ENCODE measurements at regions not wholly inside any gene's neighbourhood (a gene's known extent, or its start where the extent isn't known, plus 50 kb on each side); places are given as distances from the start of the nearest gene placed in this dataset.

- TF ChIP-seq FOXM1 (IDR thresholded peaks at IDR 0.05; ENCODE audit: borderline replicate concordance, low read depth) (no peak), MAX (IDR thresholded peaks at IDR 0.05) (no peak), EP300 (IDR thresholded peaks at IDR 0.05; ENCODE audit: borderline replicate concordance) (no peak), TEAD4 (IDR thresholded peaks at IDR 0.05) (no peak), TCF12 (IDR thresholded peaks at IDR 0.05; ENCODE audit: low read depth) (no peak), NFIC (IDR thresholded peaks at IDR 0.05) (no peak), YY1 (IDR thresholded peaks at IDR 0.05; ENCODE audit: low read depth) (no peak), CREB1 (IDR thresholded peaks at IDR 0.05; ENCODE audit: low read depth) (no peak), RAD21 (IDR thresholded peaks at IDR 0.05; ENCODE audit: low read depth) (no peak), ZBTB7A (IDR thresholded peaks at IDR 0.05; ENCODE audit: low read depth) (no peak), CEBPB (IDR thresholded peaks at IDR 0.05) (no peak), EGR1 (IDR thresholded peaks at IDR 0.05) (no peak), TAF1 (IDR thresholded peaks at IDR 0.05; ENCODE audit: low read depth) (no peak)
- TF ChIP-seq, protein P1, sequence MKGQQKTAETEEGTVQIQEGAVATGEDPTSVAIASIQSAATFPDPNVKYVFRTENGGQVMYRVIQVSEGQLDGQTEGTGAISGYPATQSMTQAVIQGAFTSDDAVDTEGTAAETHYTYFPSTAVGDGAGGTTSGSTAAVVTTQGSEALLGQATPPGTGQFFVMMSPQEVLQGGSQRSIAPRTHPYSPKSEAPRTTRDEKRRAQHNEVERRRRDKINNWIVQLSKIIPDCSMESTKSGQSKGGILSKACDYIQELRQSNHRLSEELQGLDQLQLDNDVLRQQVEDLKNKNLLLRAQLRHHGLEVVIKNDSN (IDR thresholded peaks at IDR 0.05), result no peak
- TF ChIP-seq, protein P2, sequence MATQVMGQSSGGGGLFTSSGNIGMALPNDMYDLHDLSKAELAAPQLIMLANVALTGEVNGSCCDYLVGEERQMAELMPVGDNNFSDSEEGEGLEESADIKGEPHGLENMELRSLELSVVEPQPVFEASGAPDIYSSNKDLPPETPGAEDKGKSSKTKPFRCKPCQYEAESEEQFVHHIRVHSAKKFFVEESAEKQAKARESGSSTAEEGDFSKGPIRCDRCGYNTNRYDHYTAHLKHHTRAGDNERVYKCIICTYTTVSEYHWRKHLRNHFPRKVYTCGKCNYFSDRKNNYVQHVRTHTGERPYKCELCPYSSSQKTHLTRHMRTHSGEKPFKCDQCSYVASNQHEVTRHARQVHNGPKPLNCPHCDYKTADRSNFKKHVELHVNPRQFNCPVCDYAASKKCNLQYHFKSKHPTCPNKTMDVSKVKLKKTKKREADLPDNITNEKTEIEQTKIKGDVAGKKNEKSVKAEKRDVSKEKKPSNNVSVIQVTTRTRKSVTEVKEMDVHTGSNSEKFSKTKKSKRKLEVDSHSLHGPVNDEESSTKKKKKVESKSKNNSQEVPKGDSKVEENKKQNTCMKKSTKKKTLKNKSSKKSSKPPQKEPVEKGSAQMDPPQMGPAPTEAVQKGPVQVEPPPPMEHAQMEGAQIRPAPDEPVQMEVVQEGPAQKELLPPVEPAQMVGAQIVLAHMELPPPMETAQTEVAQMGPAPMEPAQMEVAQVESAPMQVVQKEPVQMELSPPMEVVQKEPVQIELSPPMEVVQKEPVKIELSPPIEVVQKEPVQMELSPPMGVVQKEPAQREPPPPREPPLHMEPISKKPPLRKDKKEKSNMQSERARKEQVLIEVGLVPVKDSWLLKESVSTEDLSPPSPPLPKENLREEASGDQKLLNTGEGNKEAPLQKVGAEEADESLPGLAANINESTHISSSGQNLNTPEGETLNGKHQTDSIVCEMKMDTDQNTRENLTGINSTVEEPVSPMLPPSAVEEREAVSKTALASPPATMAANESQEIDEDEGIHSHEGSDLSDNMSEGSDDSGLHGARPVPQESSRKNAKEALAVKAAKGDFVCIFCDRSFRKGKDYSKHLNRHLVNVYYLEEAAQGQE (IDR thresholded peaks at IDR 0.05; ENCODE audit: low read depth), result no peak
Observed at GRCh38 chr6:149169761-149170511, 147.6 kb upstream of the TAB2 start.

DNA sequence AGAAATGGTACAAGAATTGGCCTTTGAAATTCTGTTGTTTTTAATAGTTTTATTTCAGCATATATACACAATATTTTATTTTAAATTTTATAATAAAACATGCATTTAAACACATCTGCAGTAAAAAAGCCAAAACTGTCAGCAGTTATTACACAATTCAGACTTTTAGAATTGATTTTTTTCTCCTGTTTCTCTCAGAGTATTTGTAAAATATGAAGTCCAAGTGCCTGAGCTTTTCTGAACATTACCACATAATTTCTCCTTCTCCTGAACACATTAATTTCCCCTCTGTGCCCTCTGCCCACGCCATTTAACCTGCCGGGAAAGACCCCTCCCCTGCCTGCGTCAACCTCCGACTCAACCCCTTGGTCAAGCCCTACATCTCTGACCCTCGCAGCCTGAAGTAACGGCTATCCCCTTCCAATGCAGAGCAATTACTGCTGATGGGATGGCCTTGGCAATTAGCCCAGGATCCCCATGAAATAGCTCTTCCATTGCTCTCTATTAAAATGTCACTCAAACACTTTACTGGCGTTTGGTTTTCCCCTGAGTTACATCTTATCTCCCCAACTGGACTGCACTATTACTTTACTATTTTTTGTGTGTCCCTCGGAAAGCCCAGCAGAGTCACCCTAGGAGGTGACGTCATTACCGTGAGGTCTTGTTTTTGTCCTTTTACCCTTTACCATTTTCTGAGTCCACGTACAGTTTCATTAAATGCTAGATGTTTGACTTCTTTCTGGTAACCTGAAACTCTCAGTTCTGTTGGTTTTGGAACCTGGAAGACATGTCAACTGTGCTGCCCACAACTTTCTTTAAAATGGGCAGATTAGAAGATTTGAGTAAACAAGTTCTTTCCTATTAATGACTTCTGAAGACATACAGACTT lies 146.7 kb upstream of the TAB2 start:
- TF ChIP-seq EP300 (IDR thresholded peaks at IDR 0.05; ENCODE audit: borderline replicate concordance) (no peak), MAX (IDR thresholded peaks at IDR 0.05) (no peak), CREB1 (IDR thresholded peaks at IDR 0.05; ENCODE audit: low read depth) (no peak), ZBTB7A (IDR thresholded peaks at IDR 0.05; ENCODE audit: low read depth) (no peak), CEBPB (IDR thresholded peaks at IDR 0.05) (no peak), NFIC (IDR thresholded peaks at IDR 0.05) (no peak), TAF1 (IDR thresholded peaks at IDR 0.05; ENCODE audit: low read depth) (no peak), TEAD4 (IDR thresholded peaks at IDR 0.05) (no peak), RAD21 (IDR thresholded peaks at IDR 0.05; ENCODE audit: low read depth) (no peak), EGR1 (IDR thresholded peaks at IDR 0.05) (no peak)
- TF ChIP-seq, protein P2 (IDR thresholded peaks at IDR 0.05; ENCODE audit: low read depth), result no peak

DNA sequence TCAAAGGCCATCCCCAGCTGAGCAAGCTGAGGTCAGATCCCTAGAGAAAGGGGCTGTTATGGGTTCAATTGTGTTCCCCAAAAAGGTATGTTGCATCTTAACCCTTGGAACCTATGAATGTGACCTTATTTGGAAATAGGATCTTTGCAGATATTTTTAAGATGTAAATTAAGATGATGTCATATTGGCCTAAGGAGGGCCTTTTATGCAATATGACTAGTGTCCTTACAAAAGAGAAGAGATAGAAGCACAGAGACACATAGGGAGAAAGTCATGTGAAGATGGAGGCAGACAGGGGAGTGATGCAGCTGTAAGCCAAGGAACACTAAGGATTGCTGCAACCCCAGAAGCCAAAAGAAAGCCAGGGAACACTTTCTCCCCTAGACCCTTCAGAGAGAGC lies 144.3 kb upstream of the TAB2 start:
- TF ChIP-seq TEAD4 (IDR thresholded peaks at IDR 0.05) (no peak), MAX (IDR thresholded peaks at IDR 0.05) (no peak), EGR1 (IDR thresholded peaks at IDR 0.05) (no peak), FOXM1 (IDR thresholded peaks at IDR 0.05; ENCODE audit: borderline replicate concordance, low read depth) (no peak), ZBTB7A (IDR thresholded peaks at IDR 0.05; ENCODE audit: low read depth) (no peak), CEBPB (IDR thresholded peaks at IDR 0.05) (no peak), EP300 (IDR thresholded peaks at IDR 0.05; ENCODE audit: borderline replicate concordance) (no peak), RAD21 (IDR thresholded peaks at IDR 0.05; ENCODE audit: low read depth) (no peak), CREB1 (IDR thresholded peaks at IDR 0.05; ENCODE audit: low read depth) (no peak), TAF1 (IDR thresholded peaks at IDR 0.05; ENCODE audit: low read depth) (no peak), TCF12 (IDR thresholded peaks at IDR 0.05; ENCODE audit: low read depth) (no peak), NFIC (IDR thresholded peaks at IDR 0.05) (no peak), YY1 (IDR thresholded peaks at IDR 0.05; ENCODE audit: low read depth) (no peak)
- TF ChIP-seq, protein P2 (IDR thresholded peaks at IDR 0.05; ENCODE audit: low read depth), result no peak
- TF ChIP-seq, protein P1 (IDR thresholded peaks at IDR 0.05), result no peak
